ENCODE measurements at regions not wholly inside any gene's neighbourhood (a gene's known extent, or its start where the extent isn't known, plus 50 kb on each side); places are given as distances from the start of the nearest gene placed in this dataset.

GRCh38 chr11:13143486-13144297, 133.9 kb upstream of the BMAL1 start:
- Histone ChIP-seq H2AFZ (ENCODE audit: low read length) (no peak overlapping the region), H3K9me3 (ENCODE audit: low read length) (no peaks in the 10 kb centered on the region), H3K4me1 (ENCODE audit: insufficient read depth, low read length) (peaks cover 74% of the 10 kb centered on the region), H3K4me3 (replicated peaks in 1 of 3; ENCODE audit: insufficient read depth in 1 of 3, low read depth in 2 of 3, low read length in 3 of 3) (no peak overlapping the region), H3K9ac (ENCODE audit: insufficient read depth, low read depth, low read length) (no peak overlapping the region), H3K36me3 (replicated peaks in 1 of 2; ENCODE audit: control insufficient read depth in 1 of 2, insufficient read depth in 2 of 2, low read length in 2 of 2) (no peaks in the 10 kb centered on the region), H4K20me1 (ENCODE audit: insufficient read depth, low read length) (no peaks in the 10 kb centered on the region), H3K27me3 (ENCODE audit: control insufficient read depth in 1 of 2, insufficient read depth in 2 of 2, low read length in 2 of 2) (no peaks in the 10 kb centered on the region), H3K79me2 (ENCODE audit: insufficient read depth, low read length) (no peaks in the 10 kb centered on the region), H3K4me2 (ENCODE audit: low read depth, low read length) (no peak overlapping the region), H3K27ac (ENCODE audit: extremely low read length, insufficient read depth, low read length) (peak overlapping the region; percentile 99)
- POLR2A ChIA-PET: no interaction called here
- in situ Hi-C loops (cut with HindIII; ENCODE audit: extremely low pct_ligation_motif_present, low pct_unique_long_range_greater_than_20kb): no loop called here
- TF ChIP-seq ZNF737 (CRISPR knock-in tag; IDR thresholded peaks at IDR 0.05; ENCODE audit: borderline replicate concordance) (no peak), BCL3 (CRISPR knock-in tag; IDR thresholded peaks at IDR 0.05) (0 out of 2 replicates have a peak, but pooled peaks have one; percentile 9), ZNF572 (CRISPR knock-in tag; IDR thresholded peaks at IDR 0.05) (0 out of 2 replicates have a peak, but pooled peaks have one; percentile 3)
- TF ChIP-seq, protein P1, sequence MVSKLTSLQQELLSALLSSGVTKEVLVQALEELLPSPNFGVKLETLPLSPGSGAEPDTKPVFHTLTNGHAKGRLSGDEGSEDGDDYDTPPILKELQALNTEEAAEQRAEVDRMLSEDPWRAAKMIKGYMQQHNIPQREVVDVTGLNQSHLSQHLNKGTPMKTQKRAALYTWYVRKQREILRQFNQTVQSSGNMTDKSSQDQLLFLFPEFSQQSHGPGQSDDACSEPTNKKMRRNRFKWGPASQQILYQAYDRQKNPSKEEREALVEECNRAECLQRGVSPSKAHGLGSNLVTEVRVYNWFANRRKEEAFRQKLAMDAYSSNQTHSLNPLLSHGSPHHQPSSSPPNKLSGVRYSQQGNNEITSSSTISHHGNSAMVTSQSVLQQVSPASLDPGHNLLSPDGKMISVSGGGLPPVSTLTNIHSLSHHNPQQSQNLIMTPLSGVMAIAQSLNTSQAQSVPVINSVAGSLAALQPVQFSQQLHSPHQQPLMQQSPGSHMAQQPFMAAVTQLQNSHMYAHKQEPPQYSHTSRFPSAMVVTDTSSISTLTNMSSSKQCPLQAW (CRISPR knock-in tag; IDR thresholded peaks at IDR 0.05): 0 out of 2 replicates have a peak, but pooled peaks have one; percentile 0
- 100% methylated on average over 1 of the region's 1 CpG for WGBS (ENCODE audit: low lambda C conversion rate)
- FAIRE-seq: no peak
- no peak for ATAC-seq
- no peak for DNase-seq (ENCODE audit: low spot score)
- BruUV-seq (replicated peaks): no TSS peak
- intact Hi-C loops (cut with micrococcal nuclease; ENCODE audit: unreplicated experiment): loop anchor here (10.0 kb wide), 1 partner anchor 49 kb away; no protein-coding TSS in a partner anchor
- CTCF ChIA-PET (ENCODE audit: low intra/inter-chr PET ratio, low total read pairs): no interaction called here

All from HepG2 (cell line).